GM12878 (cell line): ENCODE measurements at regions not wholly inside any gene's neighbourhood (a gene's known extent, or its start where the extent isn't known, plus 50 kb on each side); places are given as distances from the start of the nearest gene placed in this dataset.

ENCODE experiments used
- ATAC-seq: fragments of 200-7000 bp; cut with Tn5 transposase; 3 replicates; pipeline ENCODE4 v1.9.1; 2020; ENCODE audit warnings: mild to moderate bottlenecking, moderate library complexity
- BruUV-seq: library from RNA; stranded (reverse); fragments of 400-500 nt; replicated peaks from 2 replicates; lab custom pipeline; 2021; lab: Mats Ljungman, UMichigan
- CTCF ChIA-PET: fragments of 300-600 bp; sonication (Branson Sonifier 250); formaldehyde crosslinking; extraction: SDS; loops from one replicate; lab custom pipeline; 2021; ENCODE audit warnings: inconsistent platforms; lab: Yijun Ruan, JAX
- POLR2A ChIA-PET: fragments of 350-600 bp; formaldehyde crosslinking; extraction: SDS; loops from one replicate; lab custom pipeline; 2021; ENCODE audit warnings: inconsistent platforms; lab: Charles Lee
- RAD21 ChIA-PET: fragments of 300-600 bp; sonication (Branson Sonifier 250); formaldehyde crosslinking; loops from one replicate; lab custom pipeline; 2023; ENCODE audit warnings: antibody characterized with exemption; ENCODE audit not compliant: unreplicated experiment; lab: Charles Lee
- SMC1A ChIA-PET: fragments of 300-600 bp; sonication (Branson Sonifier 250); formaldehyde crosslinking; loops from one replicate; lab custom pipeline; 2023; ENCODE audit not compliant: unreplicated experiment, uncharacterized antibody; lab: Charles Lee
- DNase-seq: peaks from one replicate; pipeline ENCODE4 v3.0.0-alpha.2; 2011; ENCODE audit warnings: low read depth, low spot score
- FAIRE-seq: peaks from 3 replicates; lab custom pipeline; 2011; peaks lifted over from hg19 to GRCh38; lab: Jason Lieb, UNC
- H2AFZ ChIP-seq: 2 replicates; pipeline ENCODE4 v1.6.0; 2011; ENCODE audit warnings: low read depth, low read length, control low read depth; ENCODE audit not compliant: control insufficient read depth
- H3K27ac ChIP-seq: 2 replicates; pipeline ENCODE4 v1.5.1; 2011; ENCODE audit warnings: control low read depth; ENCODE audit not compliant: control insufficient read depth, insufficient read depth
- H3K27me3 ChIP-seq, 2 experiments: replicated peaks in 1 of 2; 2 replicates each; pipeline versions ENCODE4 v1.6.0 to v1.6.1; 2011; ENCODE audit warnings: low read length in 1 of 2; ENCODE audit not compliant: control insufficient read depth in 2 of 2, insufficient read depth in 2 of 2
- H3K36me3 ChIP-seq, 2 experiments: 2 replicates each; pipeline ENCODE4 v1.5.1; 2011; ENCODE audit warnings: low read length in 1 of 2; ENCODE audit not compliant: control insufficient read depth in 2 of 2, insufficient read depth in 2 of 2
- H3K4me1 ChIP-seq: 2 replicates; pipeline ENCODE4 v1.6.1; 2011; ENCODE audit warnings: mild to moderate bottlenecking, low read length, moderate library complexity, mixed read lengths; ENCODE audit not compliant: control insufficient read depth, insufficient read depth
- H3K4me2 ChIP-seq: 2 replicates; pipeline ENCODE4 v1.6.0; 2011; ENCODE audit warnings: control low read depth; ENCODE audit not compliant: control insufficient read depth, insufficient read depth
- H3K4me3 ChIP-seq: fragments of 200-600 bp; sonication (generic); 2 replicates; pipeline ENCODE4 v1.5.1; 2016
- H3K79me2 ChIP-seq: 2 replicates; pipeline ENCODE4 v1.6.0; 2011; ENCODE audit warnings: low read length; ENCODE audit not compliant: control insufficient read depth, insufficient read depth
- H3K9ac ChIP-seq: 2 replicates; pipeline ENCODE4 v1.8.0; 2011; ENCODE audit warnings: low read length, control low read depth, mixed read lengths; ENCODE audit not compliant: control insufficient read depth, insufficient read depth
- H3K9me3 ChIP-seq: replicated peaks from 3 replicates; pipeline ENCODE4 v1.5.1; 2011; ENCODE audit warnings: mild to moderate bottlenecking, low read length; ENCODE audit not compliant: control insufficient read depth, insufficient read depth
- H4K20me1 ChIP-seq: 2 replicates; pipeline ENCODE4 v1.6.0; 2011; ENCODE audit not compliant: control insufficient read depth, insufficient read depth
- ATF3 ChIP-seq: IDR thresholded peaks from 2 replicates; pipeline ENCODE4 v1.6.1; 2011; ENCODE audit warnings: low read depth, mild to moderate bottlenecking, low read length, moderate library complexity, borderline replicate concordance; ENCODE audit errors: extremely low read depth
- CHD2 ChIP-seq: IDR thresholded peaks from 2 replicates; pipeline ENCODE4 v1.6.1; 2011; ENCODE audit warnings: low read depth, low read length, improper control_type of control experiment, borderline replicate concordance
- ELK1 ChIP-seq: IDR thresholded peaks from 2 replicates; pipeline ENCODE4 v1.6.1; 2012; ENCODE audit warnings: low read depth, low read length, improper control_type of control experiment
- HCFC1 ChIP-seq: fragments of 150-350 bp; IDR thresholded peaks from 2 replicates; pipeline ENCODE4 v1.6.1; 2014; ENCODE audit warnings: low read length
- IRF5 ChIP-seq: fragments of 450-650 bp; IDR thresholded peaks from 2 replicates; pipeline ENCODE4 v1.6.1; 2017; ENCODE audit warnings: borderline replicate concordance
- MYC ChIP-seq: IDR thresholded peaks from 2 replicates; pipeline ENCODE4 v1.6.1; 2011; ENCODE audit warnings: mild to moderate bottlenecking, low read length, moderate library complexity, inconsistent platforms; ENCODE audit not compliant: insufficient read depth, insufficient replicate concordance, insufficient read length, severe bottlenecking
- NFIC ChIP-seq: IDR thresholded peaks from 2 replicates; pipeline ENCODE4 v1.6.1; 2012; ENCODE audit warnings: low read depth, mild to moderate bottlenecking, inconsistent platforms, low read length, moderate library complexity
- NR2C2 ChIP-seq: IDR thresholded peaks from 2 replicates; pipeline ENCODE4 v1.6.1; 2011; ENCODE audit warnings: borderline replicate concordance, low read depth; ENCODE audit not compliant: control insufficient read depth, insufficient read length
- POLR2AphosphoS2 ChIP-seq: IDR thresholded peaks from 2 replicates; pipeline ENCODE4 v1.6.1; 2011; ENCODE audit warnings: low read depth, mild to moderate bottlenecking, low read length, improper control_type of control experiment, moderate library complexity
- SRF ChIP-seq, 2 experiments: IDR thresholded peaks; 2 replicates each; pipeline ENCODE4 v1.6.1; 2011; ENCODE audit warnings: low read depth in 2 of 2, low read length in 2 of 2, mild to moderate bottlenecking in 1 of 2, moderate library complexity in 1 of 2
- WGBS: methylation state at CpG from one replicate; pipeline ENCODE4 v1.1.6; 2016; ENCODE audit warnings: low lambda C conversion rate; ENCODE audit not compliant: insufficient replicate concordance, insufficient coverage; ENCODE audit errors: missing lambda C conversion rate; 5-methylcytosine and 5-hydroxymethylcytosine counted together
- in situ Hi-C: fragments of 300-500 bp; cut with MboI; formaldehyde crosslinking; loops from 9 replicates; pipeline ENCODE4 v1.14.3; 2018; ENCODE audit warnings: mixed read lengths
- intact Hi-C: fragments of 100-400 bp; cut with micrococcal nuclease; formaldehyde crosslinking; loops from one replicate; pipeline ENCODE4 v1.14.2; 2022; ENCODE audit not compliant: unreplicated experiment

- no peaks in the 10 kb centered on the region for H3K79me2 ChIP-seq
- POLR2A ChIA-PET: no interaction called here
- RAD21 ChIA-PET: no interaction called here
- H3K4me2 ChIP-seq: no peak overlapping the region
- DNase-seq (no peak), ATAC-seq (peak; percentile 48), FAIRE-seq (no peak)
- intact Hi-C loops: no loop called here
- BruUV-seq: no TSS peak
- no peaks in the 10 kb centered on the region for H3K4me1 ChIP-seq
- H2AFZ ChIP-seq: no peak overlapping the region
- 74% methylated on average over 5 of the region's 5 CpGs for WGBS
- H3K36me3 ChIP-seq: no peaks in the 10 kb centered on the region
- H3K9me3 ChIP-seq: no peaks in the 10 kb centered on the region
- H3K27ac ChIP-seq: no peak overlapping the region
- SMC1A ChIA-PET: no interaction called here
- CTCF ChIA-PET: no interaction called here
- H4K20me1 ChIP-seq: no peaks in the 10 kb centered on the region
- no peak overlapping the region for H3K9ac ChIP-seq
- in situ Hi-C loops: no loop called here
- peak; percentile 57; the same call in 1 of the 2 replicates for TF ChIP-seq ELK1
- TF ChIP-seq CHD2: no peak
- peak; percentile 44 to 59; a peak in 2 of 4 replicates for TF ChIP-seq SRF (IDR thresholded peaks at IDR 0.05; ENCODE audit: low read depth in 2 of 2, low read length in 2 of 2)
- no peak for TF ChIP-seq NR2C2
- TF ChIP-seq POLR2AphosphoS2: no peak
- no peaks in the 10 kb centered on the region; a peak in 1 of 4 replicates for H3K27me3 ChIP-seq
- no peak overlapping the region for H3K4me3 ChIP-seq
Observed at GRCh38 chr1:222310836-222311235, 237.1 kb downstream of the HHIPL2 start.

- DNase-seq (no peak), FAIRE-seq (no peak), ATAC-seq (no peak)
- intact Hi-C loops (no loop called here), in situ Hi-C loops (no loop called here)
- Histone ChIP-seq H3K79me2 (no peaks in the 10 kb centered on the region), H4K20me1 (no peaks in the 10 kb centered on the region), H3K36me3 (no peaks in the 10 kb centered on the region), H2AFZ (no peak overlapping the region), H3K9me3 (no peaks in the 10 kb centered on the region), H3K27me3 (no peaks in the 10 kb centered on the region; a peak in 1 of 4 replicates), H3K4me3 (no peak overlapping the region), H3K4me2 (no peak overlapping the region), H3K4me1 (no peaks in the 10 kb centered on the region), H3K9ac (no peak overlapping the region), H3K27ac (no peak overlapping the region)
- ChIA-PET RAD21 (no interaction called here), CTCF (no interaction called here), POLR2A (no interaction called here), SMC1A (no interaction called here)
- WGBS: 0% methylated on average over 2 of the region's 2 CpGs
- no TSS peak for BruUV-seq
- TF ChIP-seq NFIC (no peak), MYC (no peak), HCFC1 (no peak), ATF3 (no peak), IRF5 (no peak)
Observed at GRCh38 chr1:222307621-222308020, 240.3 kb downstream of the HHIPL2 start.
